Naive thymus-derived CD4-positive, alpha-beta T cell (primary cell): ENCODE measurements at regions not wholly inside any gene's neighbourhood (a gene's known extent, or its start where the extent isn't known, plus 50 kb on each side); places are given as distances from the start of the nearest gene placed in this dataset.
"Not testable (repeated sequence)": the region's sequence is repeated elsewhere in the genome, so short reads cannot be mapped to it uniquely, and the experiment has no call there.

Experiments used
- ATAC-seq: fragments of 150-1000 bp; cut with Tn5 transposase; 2 replicates; pipeline ENCODE4 v1.10.0; 2021; ENCODE audit warnings: mild to moderate bottlenecking, moderate library complexity
- CTCF ChIA-PET: fragments of 350-600 bp; sonication (Branson Sonifier 250); formaldehyde crosslinking; loops from one replicate; lab custom pipeline; 2021; ENCODE audit warnings: antibody characterized with exemption; lab: Charles Lee
- POLR2A ChIA-PET: fragments of 350-600 bp; sonication (Branson Sonifier 250); formaldehyde crosslinking; loops from one replicate; lab custom pipeline; 2021; ENCODE audit warnings: antibody characterized with exemption, inconsistent platforms; lab: Charles Lee
- DNase-seq, 9 donors: peaks; one replicate each; pipeline versions ENCODE4 v3.0.0 to v3.0.0-alpha.2; 2020 to 2022; ENCODE audit warnings: mixed read lengths in 1 of 9
- H3K27ac ChIP-seq: one replicate; pipeline ENCODE4 v1.7.0; 2013; ENCODE audit warnings: mild to moderate bottlenecking, low read depth, low read length, moderate library complexity
- H3K27me3 ChIP-seq, 2 donors: one replicate each; pipeline ENCODE4 v1.7.0; 2013; ENCODE audit warnings: low read length in 2 of 2, mild to moderate bottlenecking in 2 of 2, moderate library complexity in 2 of 2; ENCODE audit not compliant: control insufficient read depth in 2 of 2, insufficient read depth in 2 of 2
- H3K36me3 ChIP-seq, 3 experiments: 1 replicate in 2 of 3; 2 replicates in 1 of 3; pipeline ENCODE4 v1.7.0; 2013; ENCODE audit warnings: low read length in 3 of 3, mild to moderate bottlenecking in 3 of 3, moderate library complexity in 1 of 3; ENCODE audit not compliant: insufficient read depth in 3 of 3, control insufficient read depth in 2 of 3
- H3K4me1 ChIP-seq, 2 donors: one replicate each; pipeline ENCODE4 v1.7.0; 2013; ENCODE audit warnings: low read length in 2 of 2, mild to moderate bottlenecking in 2 of 2, moderate library complexity in 1 of 2; ENCODE audit not compliant: control insufficient read depth in 2 of 2, insufficient read depth in 2 of 2
- H3K4me3 ChIP-seq: 2 replicates; pipeline ENCODE4 v1.7.0; 2013; ENCODE audit warnings: mild to moderate bottlenecking, low read length
- H3K9me3 ChIP-seq, 3 experiments: 1 replicate in 2 of 3; 2 replicates in 1 of 3; pipeline ENCODE4 v1.7.0; 2013; ENCODE audit warnings: low read length in 3 of 3; ENCODE audit not compliant: control insufficient read depth in 2 of 3
- H3K27ac Mint-ChIP-seq, 9 donors: one replicate each; pipeline ENCODE4 v1.8.0; 2020 to 2022; ENCODE audit warnings: mixed read lengths in 9 of 9, mild to moderate bottlenecking in 8 of 9, moderate library complexity in 5 of 9, inconsistent platforms in 2 of 9
- H3K27me3 Mint-ChIP-seq, 5 donors: one replicate each; pipeline ENCODE4 v1.8.0; 2021 to 2022; ENCODE audit warnings: mixed read lengths in 5 of 5, mild to moderate bottlenecking in 1 of 5
- H3K36me3 Mint-ChIP-seq, 5 donors: one replicate each; pipeline ENCODE4 v1.8.0; 2020 to 2022; ENCODE audit warnings: mixed read lengths in 5 of 5, mild to moderate bottlenecking in 3 of 5, inconsistent platforms in 1 of 5
- H3K4me1 Mint-ChIP-seq, 7 donors: one replicate each; pipeline ENCODE4 v1.8.0; 2020 to 2022; ENCODE audit warnings: mixed read lengths in 7 of 7, mild to moderate bottlenecking in 3 of 7, inconsistent platforms in 1 of 7
- H3K4me3 Mint-ChIP-seq, 10 donors: one replicate each; pipeline ENCODE4 v1.8.0; 2020 to 2022; ENCODE audit warnings: mild to moderate bottlenecking in 10 of 10, mixed read lengths in 10 of 10, moderate library complexity in 6 of 10, inconsistent platforms in 2 of 10
- H3K9me3 Mint-ChIP-seq, 11 donors: one replicate each; pipeline ENCODE4 v1.8.0; 2020 to 2022; ENCODE audit warnings: mixed read lengths in 11 of 11, mild to moderate bottlenecking in 4 of 11, inconsistent platforms in 1 of 11, moderate library complexity in 1 of 11
- intact Hi-C, 2 donors: fragments of 100-400 bp; cut with micrococcal nuclease; formaldehyde crosslinking; loops; one replicate each; pipeline ENCODE4 v1.15.1; 2023

DNA sequence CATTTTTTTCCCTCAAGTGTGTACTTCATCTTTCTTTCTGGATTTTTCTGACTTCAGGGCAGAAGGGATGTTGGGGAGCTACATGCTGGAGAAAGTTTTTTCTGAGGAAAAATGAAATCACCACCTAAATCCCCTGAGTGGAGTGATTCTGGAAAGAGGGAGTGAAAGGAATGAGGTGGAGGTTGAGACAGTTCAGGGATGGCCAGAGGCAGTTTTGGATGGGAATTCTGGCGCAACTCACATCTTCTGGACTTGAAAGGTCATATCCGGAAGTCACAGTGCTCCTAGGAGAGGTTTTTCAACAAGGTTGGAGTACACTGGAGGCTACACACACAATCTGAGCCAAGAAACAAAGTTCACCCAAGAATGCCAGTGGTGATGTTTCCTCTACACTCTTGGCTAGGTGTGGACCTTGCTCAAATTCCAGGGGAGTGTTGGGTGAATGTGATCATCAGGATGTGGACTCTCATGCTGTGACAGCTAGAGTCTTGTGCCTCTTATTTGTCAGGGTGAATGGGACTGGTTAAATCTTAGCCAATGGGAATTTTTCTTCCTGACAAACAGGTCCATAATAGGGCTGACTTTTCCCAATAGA lies 161.5 kb downstream of the HLX start:
- ATAC-seq (no peak), DNase-seq (no peak)
- no peaks in the 10 kb centered on the region for H3K9me3 ChIP-seq
- peaks cover 0 to 5% (median 0%) of the 10 kb centered on the region in 7 donors for H3K4me1 Mint-ChIP-seq
- ChIA-PET CTCF (no interaction called here), POLR2A (no interaction called here)
- peaks cover 0 to 3% (median 0%) of the 10 kb centered on the region in 5 donors for H3K36me3 Mint-ChIP-seq
- no peaks in the 10 kb centered on the region for H3K36me3 ChIP-seq
- no peak overlapping the region for H3K4me3 ChIP-seq
- H3K27ac Mint-ChIP-seq, result no peak overlapping the region
- H3K27ac ChIP-seq, result no peak overlapping the region
- no peaks in the 10 kb centered on the region for H3K27me3 ChIP-seq
- H3K4me1 ChIP-seq, result no peaks in the 10 kb centered on the region
- intact Hi-C loops, result no loop called here
- peaks cover 0 to 14% (median 3%) of the 10 kb centered on the region in 5 donors for H3K27me3 Mint-ChIP-seq
- peaks cover 0 to 14% (median 0%) of the 10 kb centered on the region in 11 donors for H3K9me3 Mint-ChIP-seq
- H3K4me3 Mint-ChIP-seq, result no peak overlapping the region

GRCh38 chr1:221044538-221044937 lies 165.3 kb downstream of the HLX start:
- H3K27ac ChIP-seq, result no peak overlapping the region
- H3K4me3 ChIP-seq, result no peak overlapping the region
- ATAC-seq (no peak), DNase-seq (no peak)
- H3K4me1 ChIP-seq, result no peaks in the 10 kb centered on the region
- CTCF ChIA-PET, result no interaction called here
- Mint-ChIP-seq H3K27me3 (peaks cover 0 to 16% (median 9%) of the 10 kb centered on the region in 5 donors), H3K9me3 (peaks cover 0 to 10% (median 5%) of the 10 kb centered on the region in 11 donors), H3K27ac (no peak overlapping the region), H3K4me3 (no peak overlapping the region), H3K36me3 (peaks cover 0 to 2% (median 0%) of the 10 kb centered on the region in 5 donors), H3K4me1 (peaks cover 0 to 7% (median 0%) of the 10 kb centered on the region in 7 donors)
- H3K36me3 ChIP-seq, result no peaks in the 10 kb centered on the region
- H3K9me3 ChIP-seq, result no peaks in the 10 kb centered on the region
- no peaks in the 10 kb centered on the region for H3K27me3 ChIP-seq
- intact Hi-C loops, result no loop called here
- POLR2A ChIA-PET, result no interaction called here

GRCh38 chr1:221045151-221045550 lies 165.9 kb downstream of the HLX start:
- DNase-seq (no peak), ATAC-seq (no peak)
- Histone ChIP-seq H3K27ac (no peak overlapping the region), H3K27me3 (no peaks in the 10 kb centered on the region), H3K4me3 (no peak overlapping the region), H3K4me1 (no peaks in the 10 kb centered on the region), H3K9me3 (no peaks in the 10 kb centered on the region), H3K36me3 (no peaks in the 10 kb centered on the region)
- H3K36me3 Mint-ChIP-seq, result peaks cover 0 to 3% (median 0%) of the 10 kb centered on the region in 5 donors
- POLR2A ChIA-PET, result no interaction called here
- intact Hi-C loops, result no loop called here
- peaks cover 0 to 13% (median 9%) of the 10 kb centered on the region in 5 donors for H3K27me3 Mint-ChIP-seq
- peaks cover 0 to 7% (median 0%) of the 10 kb centered on the region in 7 donors for H3K4me1 Mint-ChIP-seq
- H3K9me3 Mint-ChIP-seq, result peaks cover 3 to 14% (median 7%) of the 10 kb centered on the region in 11 donors
- no peak overlapping the region for H3K27ac Mint-ChIP-seq
- no peak overlapping the region for H3K4me3 Mint-ChIP-seq
- CTCF ChIA-PET, result no interaction called here

DNA sequence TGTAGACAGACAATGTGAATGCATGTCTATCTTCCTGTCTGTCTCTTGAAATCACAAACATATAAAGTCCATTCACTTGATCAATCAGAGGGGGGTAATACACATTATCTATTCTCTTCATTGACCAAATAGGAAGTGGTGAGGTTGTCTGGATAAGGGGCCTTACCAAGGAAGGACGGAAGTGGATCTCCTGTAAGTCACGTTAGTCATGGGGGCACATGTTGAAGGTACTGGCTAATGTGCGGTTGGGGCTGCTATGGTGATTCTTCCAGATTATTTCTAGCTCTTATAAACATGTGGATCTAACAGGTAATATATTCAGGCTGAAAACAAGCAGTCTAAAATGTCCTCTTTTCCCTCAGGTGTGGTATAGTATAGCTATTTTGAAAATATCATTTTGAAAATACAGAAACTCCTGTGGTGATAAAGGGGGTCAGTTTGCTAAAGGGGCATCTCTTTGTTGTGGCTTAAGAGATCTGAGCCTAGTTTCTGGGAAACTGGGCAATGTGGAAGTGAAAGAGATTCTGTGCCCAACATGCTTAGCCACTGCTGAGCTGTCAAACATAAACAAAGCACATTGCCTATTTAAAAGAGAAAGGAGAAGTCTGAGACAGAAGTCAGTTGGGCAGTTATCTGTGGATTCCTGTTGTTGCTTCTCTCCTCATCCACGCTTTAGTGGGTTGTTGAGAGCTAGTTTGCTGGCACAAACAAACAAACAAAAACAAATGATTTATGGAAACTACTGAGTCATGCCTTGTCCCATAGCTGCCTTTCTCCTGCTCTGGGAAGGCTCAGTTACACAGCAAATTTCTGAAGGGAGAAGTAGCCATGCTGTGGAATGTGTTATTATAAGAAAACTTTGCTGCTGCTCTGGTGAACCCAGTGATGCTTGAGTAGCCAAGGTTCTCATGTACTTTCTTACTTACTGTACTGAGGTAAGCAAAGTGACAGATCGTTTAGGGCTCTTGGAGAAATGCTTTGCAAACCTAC lies 166.9 kb downstream of the HLX start:
- H3K4me1 ChIP-seq, result no peaks in the 10 kb centered on the region
- no peaks in the 10 kb centered on the region for H3K36me3 ChIP-seq
- ChIA-PET POLR2A (no interaction called here), CTCF (no interaction called here)
- H3K27me3 ChIP-seq, result no peaks in the 10 kb centered on the region
- peak overlapping the region in 1 of 9 donors; percentile 60 for H3K27ac Mint-ChIP-seq
- DNase-seq (no peak), ATAC-seq (peak; percentile 80)
- peaks cover 0 to 13% (median 9%) of the 10 kb centered on the region in 5 donors for H3K27me3 Mint-ChIP-seq
- H3K4me3 ChIP-seq, result no peak overlapping the region
- peaks cover 3 to 18% (median 7%) of the 10 kb centered on the region in 11 donors for H3K9me3 Mint-ChIP-seq
- intact Hi-C loops, result no loop called here
- H3K4me1 Mint-ChIP-seq, result peaks cover 0 to 7% (median 0%) of the 10 kb centered on the region in 7 donors
- H3K9me3 ChIP-seq, result no peaks in the 10 kb centered on the region
- peaks cover 0 to 3% (median 0%) of the 10 kb centered on the region in 5 donors for H3K36me3 Mint-ChIP-seq
- no peak overlapping the region for H3K4me3 Mint-ChIP-seq
- no peak overlapping the region for H3K27ac ChIP-seq

- H3K4me3 Mint-ChIP-seq, H3K27ac Mint-ChIP-seq, ATAC-seq, intact Hi-C loops, H3K27ac ChIP-seq, H3K9me3 ChIP-seq, H3K36me3 ChIP-seq, H3K4me1 ChIP-seq, H3K4me1 Mint-ChIP-seq, H3K27me3 ChIP-seq, H3K36me3 Mint-ChIP-seq, H3K4me3 ChIP-seq, H3K27me3 Mint-ChIP-seq, DNase-seq, POLR2A ChIA-PET, CTCF ChIA-PET: not testable (repeated sequence)
- H3K9me3 Mint-ChIP-seq, result peaks cover 3 to 25% (median 10%) of the 10 kb centered on the region in 11 donors
These were observed 172.1 kb downstream of the HLX start for GRCh38 chr1:221051391-221051790.

DNA sequence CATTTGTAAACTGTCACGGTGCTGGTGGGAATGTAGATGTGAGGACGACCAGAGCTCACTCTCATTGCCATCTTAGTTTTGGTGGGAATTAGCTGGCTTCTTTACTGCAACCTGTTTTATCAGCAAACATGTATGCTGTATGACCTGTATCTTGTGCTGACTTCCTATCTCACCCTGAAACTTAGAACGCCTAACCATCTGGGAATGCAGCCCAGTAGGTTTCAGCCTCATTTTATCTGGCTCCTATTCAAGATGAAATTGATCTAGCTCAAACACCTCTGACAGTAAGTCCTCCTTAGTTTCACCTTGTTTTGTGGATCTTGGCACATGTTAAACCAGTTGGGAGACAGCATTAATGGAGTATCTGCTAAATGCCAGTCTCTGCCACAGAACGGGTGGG lies 174.6 kb downstream of the HLX start:
- H3K27ac Mint-ChIP-seq, result no peak overlapping the region

More for the DNA sequence above, 174.6 kb downstream of the HLX start:
- CTCF ChIA-PET, result no interaction called here
- no peaks in the 10 kb centered on the region for H3K36me3 ChIP-seq
- H3K9me3 ChIP-seq, result no peaks in the 10 kb centered on the region
- intact Hi-C loops, result no loop called here
- H3K9me3 Mint-ChIP-seq, result peaks cover 0 to 21% (median 8%) of the 10 kb centered on the region in 11 donors
- no peak overlapping the region for H3K27ac ChIP-seq
- POLR2A ChIA-PET, result no interaction called here
- ATAC-seq (no peak), DNase-seq (no peak)
- no peaks in the 10 kb centered on the region for H3K27me3 ChIP-seq
- H3K4me1 Mint-ChIP-seq, result no peaks in the 10 kb centered on the region
- peaks cover 0 to 4% (median 0%) of the 10 kb centered on the region in 5 donors for H3K27me3 Mint-ChIP-seq
- H3K4me3 Mint-ChIP-seq, result no peak overlapping the region
- peaks cover 0 to 4% (median 0%) of the 10 kb centered on the region in 5 donors for H3K36me3 Mint-ChIP-seq
- H3K4me1 ChIP-seq, result no peaks in the 10 kb centered on the region
- no peak overlapping the region for H3K4me3 ChIP-seq
